Limb (tissue), 2 donors: ENCODE measurements at regions not wholly inside any gene's neighbourhood (a gene's known extent, or its start where the extent isn't known, plus 50 kb on each side); places are given as distances from the start of the nearest gene placed in this dataset.

ENCODE experiments used
- DNase-seq, 2 donors: peaks; one replicate each; pipeline ENCODE4 v3.0.0-alpha.2; 2016; ENCODE audit errors: extremely low spot score in 2 of 2

DNA sequence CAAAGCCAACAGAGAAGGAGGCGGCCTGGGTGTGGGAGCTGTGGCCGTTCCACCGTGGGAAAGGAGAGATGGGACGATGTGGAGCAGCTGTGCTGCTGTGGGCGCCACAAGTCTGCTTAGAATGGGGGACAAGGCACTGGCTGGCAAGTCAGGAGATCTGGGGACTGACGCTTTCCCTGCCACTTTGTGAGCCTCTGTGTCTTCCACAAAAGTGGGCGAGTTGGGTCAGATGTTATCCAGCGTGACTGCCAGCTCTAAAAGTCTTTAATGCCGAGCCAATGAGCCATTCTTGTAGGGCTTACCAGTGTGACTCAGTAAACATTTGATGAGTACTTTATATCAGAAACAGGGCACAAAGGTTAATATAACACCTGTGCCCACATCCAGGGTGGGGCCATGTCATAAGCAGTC lies 113.6 kb upstream of the MGAT5 start:
- no peak for DNase-seq

DNA sequence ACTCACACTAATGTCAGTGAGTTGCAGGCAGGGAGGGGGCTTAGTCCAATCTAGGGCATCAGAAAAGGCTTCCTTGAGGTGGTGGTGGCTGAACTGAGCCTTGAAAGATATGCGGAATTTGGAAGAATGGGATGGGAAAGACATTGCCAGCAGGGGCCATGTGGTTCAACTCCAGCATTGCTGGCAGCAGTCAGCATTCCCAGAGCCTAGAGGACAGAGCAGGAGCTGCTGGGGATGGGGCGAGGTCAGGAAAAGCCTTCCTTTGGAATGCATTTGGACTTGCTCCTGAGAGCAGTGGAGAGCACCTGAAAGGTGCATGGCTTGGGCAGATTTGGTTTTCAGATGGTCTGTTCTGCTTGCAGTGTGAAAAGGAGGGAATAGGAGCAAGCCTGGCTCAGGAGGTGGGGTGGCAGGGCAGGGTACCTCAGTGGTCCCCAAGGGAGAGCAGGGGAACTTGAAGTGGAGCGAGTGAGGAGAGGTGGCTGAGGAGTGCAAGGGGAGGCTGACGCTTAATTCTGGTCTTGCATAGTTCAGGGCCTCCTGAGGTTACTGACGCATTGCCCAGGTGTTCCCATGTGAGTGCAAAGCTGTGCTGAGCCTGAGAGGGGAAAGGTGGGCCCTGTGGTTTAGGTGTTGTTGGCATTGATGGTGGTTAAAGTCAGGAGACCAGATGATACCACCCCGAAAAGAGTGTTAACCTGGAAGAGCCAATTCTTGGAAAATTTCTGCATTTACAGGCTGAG lies 112.1 kb upstream of the MGAT5 start:
- no peak for DNase-seq

DNA sequence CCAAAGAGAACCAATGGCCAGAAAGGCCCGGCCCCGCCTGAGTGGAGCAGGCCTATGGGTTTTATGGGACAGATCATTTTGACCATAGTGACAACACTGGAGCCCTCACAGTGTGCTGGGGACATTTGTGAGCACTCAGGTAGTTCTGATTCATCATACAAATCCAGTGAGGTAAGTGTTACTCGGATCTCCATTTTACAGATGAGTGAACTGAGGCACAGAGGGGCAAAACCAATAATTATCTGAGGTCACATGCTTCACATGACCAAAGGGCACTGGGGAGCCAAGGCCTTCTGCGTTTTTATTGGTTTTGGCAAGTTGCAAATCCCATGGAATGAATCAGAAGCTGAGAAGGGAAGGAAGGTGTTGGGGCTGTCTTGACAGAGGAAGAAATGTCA lies 111.5 kb upstream of the MGAT5 start:
- no peak for DNase-seq

- no peak for DNase-seq
These were observed 111.0 kb upstream of the MGAT5 start for GRCh38 chr2:134142903-134143302.

- DNase-seq, result no peak
These were observed 110.3 kb upstream of the MGAT5 start for GRCh38 chr2:134143568-134143967.

DNA sequence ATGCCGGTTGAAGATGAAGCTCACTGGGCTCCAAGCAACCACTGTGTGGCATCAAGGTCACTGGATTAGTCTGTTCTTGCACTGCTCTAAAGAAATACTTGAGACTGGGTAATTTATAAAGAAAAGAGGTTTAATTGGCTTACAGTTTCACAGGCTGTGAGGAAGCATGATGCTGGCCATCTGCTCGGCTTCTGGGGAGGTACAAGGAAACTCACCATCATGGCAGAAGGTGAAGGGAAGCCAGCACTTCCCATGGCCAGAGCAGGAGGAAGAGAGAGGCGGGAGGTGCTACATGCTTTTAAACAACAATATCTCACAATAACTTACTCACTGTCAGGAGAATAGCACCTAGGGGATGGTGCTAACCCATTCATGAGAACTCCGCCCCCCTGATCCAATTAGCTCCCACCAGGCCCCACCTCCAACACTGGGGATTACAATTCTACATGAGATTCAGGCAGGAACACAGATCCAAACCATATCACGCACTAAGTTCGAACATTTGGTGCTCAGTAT lies 109.7 kb upstream of the MGAT5 start:
- no peak for DNase-seq

GRCh38 chr2:134144651-134145050 lies 109.2 kb upstream of the MGAT5 start:
- no peak for DNase-seq

- DNase-seq, result no peak
These were observed 108.4 kb upstream of the MGAT5 start for GRCh38 chr2:134145519-134145918.

DNA sequence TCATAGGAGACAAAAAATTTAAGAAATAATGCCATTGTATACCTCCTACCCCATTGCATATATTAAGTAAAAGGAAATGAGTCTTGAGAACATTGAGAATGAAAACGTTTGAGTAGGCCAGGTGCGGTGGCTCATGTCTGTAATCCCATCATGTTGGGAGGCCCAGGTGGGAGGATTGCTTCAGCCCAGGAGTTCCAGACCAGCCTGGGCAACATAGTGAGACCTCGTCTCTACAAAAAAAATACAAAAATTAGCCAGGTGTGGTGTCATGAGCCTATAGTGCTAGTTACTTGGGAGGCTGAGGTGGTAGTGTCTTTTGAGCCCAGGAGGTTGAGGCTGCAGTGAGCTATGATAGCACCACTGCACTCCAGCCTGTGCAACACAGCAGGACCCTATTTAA lies 107.7 kb upstream of the MGAT5 start:
- DNase-seq, result no peak

DNA sequence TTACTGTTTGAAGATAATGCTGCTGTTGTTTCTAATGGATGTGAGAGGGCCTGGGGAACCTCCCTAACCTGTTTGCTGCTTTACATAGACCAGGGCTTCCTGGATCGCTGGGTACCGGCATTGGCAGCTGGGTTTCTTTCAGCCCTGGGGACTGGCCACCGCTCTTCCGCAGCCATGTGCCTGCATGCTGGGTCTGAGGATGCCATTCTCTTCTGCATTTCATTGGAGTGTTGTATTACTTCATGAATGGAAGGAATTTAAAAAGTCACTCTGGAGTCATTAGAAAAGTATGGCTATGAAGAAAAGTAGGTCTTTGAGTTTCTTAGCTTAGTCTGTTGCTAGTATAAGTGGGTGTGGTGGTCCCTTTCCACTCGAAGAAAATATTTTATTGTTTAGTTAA lies 107.3 kb upstream of the MGAT5 start:
- DNase-seq, result no peak

GRCh38 chr2:134148172-134148571 lies 105.7 kb upstream of the MGAT5 start:
- DNase-seq, result no peak

- no peak for DNase-seq
These were observed 104.9 kb upstream of the MGAT5 start for GRCh38 chr2:134148843-134149472.

- DNase-seq, result no peak
These were observed 104.0 kb upstream of the MGAT5 start for GRCh38 chr2:134149904-134150303.

GRCh38 chr2:134150760-134151159 lies 103.1 kb upstream of the MGAT5 start:
- DNase-seq, result no peak

DNA sequence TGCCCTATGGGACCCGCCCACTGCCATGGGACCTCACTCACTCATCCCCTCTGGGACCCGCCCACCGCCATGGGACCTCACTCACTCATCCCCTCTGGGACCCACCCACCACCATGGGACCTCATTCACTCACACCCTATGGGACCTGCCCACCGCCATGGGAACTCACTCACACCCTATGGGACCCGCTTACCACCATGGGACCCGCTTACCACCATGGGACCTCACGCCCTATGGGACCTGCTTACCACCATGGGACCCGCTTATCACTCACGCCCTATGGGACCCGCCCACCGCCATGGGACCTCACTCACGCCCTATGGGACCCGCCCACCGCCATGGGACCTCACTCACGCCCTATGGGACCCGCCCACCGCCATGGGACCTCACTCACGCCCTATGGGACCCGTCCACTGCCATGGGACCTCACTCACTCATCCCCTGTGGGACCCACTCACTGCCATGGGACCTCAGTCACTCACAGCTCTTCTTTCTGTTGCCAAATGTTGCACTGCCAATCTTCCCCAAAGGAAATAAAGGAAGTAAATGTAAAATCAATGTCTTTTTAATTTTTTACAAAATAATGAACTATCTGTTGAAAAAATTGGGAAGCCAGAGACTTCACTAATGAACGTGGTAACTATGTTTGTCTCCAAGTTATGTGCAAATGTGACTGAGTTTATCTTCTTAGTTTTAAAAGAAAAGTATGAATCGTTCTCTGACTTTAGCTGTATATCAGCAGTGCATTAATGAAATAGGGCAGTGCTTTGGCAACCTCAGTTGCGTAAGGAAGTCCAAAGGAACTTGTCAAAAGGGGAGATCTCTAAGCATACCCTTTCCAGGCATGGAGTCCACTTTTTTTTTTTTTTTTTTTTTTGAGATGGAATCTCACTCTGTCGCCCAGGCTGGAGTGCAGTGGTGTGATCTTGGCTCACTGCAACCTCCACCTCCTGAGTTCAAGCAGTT lies 101.5 kb upstream of the MGAT5 start:
- no peak for DNase-seq

DNA sequence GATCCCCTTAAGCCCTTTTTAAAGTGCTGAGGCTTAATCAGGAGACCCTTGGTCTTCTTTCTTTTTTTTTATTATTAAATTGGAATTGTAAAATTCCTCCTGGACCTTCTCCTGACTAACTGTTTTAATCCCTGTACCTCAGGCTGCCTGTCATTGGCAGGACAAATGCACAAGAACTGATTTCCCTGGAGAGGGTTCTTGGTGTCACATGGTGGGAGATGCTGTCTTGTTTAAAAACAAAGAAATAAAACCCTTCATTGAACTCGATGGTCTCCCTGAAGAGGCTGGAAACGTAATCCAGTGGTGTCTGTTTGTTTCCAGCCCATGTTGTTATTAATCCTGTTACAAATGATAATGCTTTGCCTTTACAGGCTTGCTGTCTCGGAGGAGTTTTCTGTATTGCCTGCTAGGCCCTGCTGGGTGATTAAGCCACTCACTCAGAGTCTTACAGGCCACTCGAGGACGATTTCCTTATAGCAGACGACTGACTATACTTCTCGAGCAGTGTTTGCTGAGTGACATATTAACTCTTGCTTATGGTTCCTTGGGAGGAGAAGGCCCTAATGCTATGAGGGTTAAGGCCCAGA lies 100.5 kb upstream of the MGAT5 start:
- no peak for DNase-seq

GRCh38 chr2:134154246-134154645 lies 99.6 kb upstream of the MGAT5 start:
- DNase-seq, result no peak

DNA sequence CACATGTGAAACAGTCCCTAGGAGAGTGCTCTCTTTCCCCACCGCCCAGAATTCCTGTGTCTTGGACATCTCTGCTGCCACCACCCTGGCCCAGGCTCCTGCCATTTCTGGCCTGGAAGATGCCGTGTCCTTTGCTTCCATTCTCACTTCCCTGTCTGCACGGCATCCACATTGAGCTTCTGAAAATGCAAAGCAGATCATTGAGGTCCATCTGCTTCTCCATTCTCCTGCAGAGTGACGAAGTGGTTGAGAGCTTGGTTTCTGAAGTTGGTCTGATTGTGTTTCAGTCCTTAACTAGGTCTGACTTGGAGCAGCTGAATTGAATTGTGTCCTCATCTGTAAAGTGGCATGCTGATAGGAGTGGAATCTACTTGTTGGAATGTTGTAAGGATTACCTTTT lies 98.7 kb upstream of the MGAT5 start:
- no peak for DNase-seq

GRCh38 chr2:134158295-134158694 lies 95.6 kb upstream of the MGAT5 start:
- DNase-seq, result no peak

DNA sequence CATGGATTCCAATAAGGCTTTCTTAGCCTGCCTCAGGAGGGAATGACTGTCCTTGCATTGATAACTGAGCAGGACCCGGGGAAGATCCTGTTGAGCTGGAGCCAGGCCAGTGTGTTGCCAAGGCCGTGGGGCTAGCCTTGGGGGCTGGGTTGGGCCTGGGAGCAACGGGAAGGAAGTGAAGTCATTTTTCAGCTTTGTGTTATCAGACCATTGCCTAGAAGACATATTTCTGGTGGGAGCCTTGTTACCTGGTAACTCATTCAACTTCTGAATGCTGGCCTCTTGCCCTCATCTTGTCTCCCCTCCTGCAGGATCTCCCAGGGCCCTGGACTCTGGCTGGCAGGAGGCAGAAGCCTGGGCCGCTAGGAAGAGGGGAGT lies 92.7 kb upstream of the MGAT5 start:
- DNase-seq, result peak in 1 of 2 donors; percentile 53

DNA sequence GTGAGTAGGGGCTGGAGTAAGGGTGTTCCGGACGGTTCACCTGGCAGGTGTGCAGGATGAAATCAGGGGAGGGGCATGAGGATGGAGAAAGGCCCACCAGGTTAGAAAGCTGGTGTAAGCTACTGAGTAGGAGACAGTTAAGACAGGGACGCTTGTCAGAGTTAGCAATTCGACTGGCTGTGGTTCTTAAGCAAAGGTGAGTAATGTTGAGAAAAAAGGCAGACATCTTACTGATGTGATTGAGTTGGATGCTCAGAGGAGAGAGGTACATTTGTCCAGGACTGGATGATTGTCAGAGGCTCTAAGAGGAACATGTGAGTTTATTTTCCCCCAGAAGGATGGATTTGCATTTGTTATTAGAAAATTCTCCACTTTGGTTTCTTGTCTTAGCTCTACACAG lies 90.5 kb upstream of the MGAT5 start:
- DNase-seq, result no peak

GRCh38 chr2:134164306-134164705 lies 89.6 kb upstream of the MGAT5 start:
- DNase-seq, result no peak
